ENCODE measurements at regions not wholly inside any gene's neighbourhood (a gene's known extent, or its start where the extent isn't known, plus 50 kb on each side); places are given as distances from the start of the nearest gene placed in this dataset.

- TF ChIP-seq CTCF (conservative IDR thresholded peaks at IDR 0.05; ENCODE audit: low read length) (no peak), EZH2phosphoT487 (IDR thresholded peaks at IDR 0.05; ENCODE audit: borderline replicate concordance) (no peak)
Observed at GRCh38 chr1:121483961-121484424, 299.2 kb downstream of the SRGAP2C start.

All from Loucy (cell line).